HG03354 (cell line): ENCODE measurements at regions not wholly inside any gene's neighbourhood (a gene's known extent, or its start where the extent isn't known, plus 50 kb on each side); places are given as distances from the start of the nearest gene placed in this dataset.

Experiments used
- ATAC-seq: cut with Tn5 transposase; IDR thresholded peaks from one replicate; pipeline ENCODE4 v1.9.1; 2021; ENCODE audit warnings: mild to moderate bottlenecking; ENCODE audit not compliant: unreplicated experiment, poor library complexity, severe bottlenecking

- no peak for ATAC-seq
These were observed 982.5 kb downstream of the TLE4 start for GRCh38 chr9:80554301-80554700.

GRCh38 chr9:80552931-80553330 is 981.2 kb downstream of the TLE4 start:
- ATAC-seq, result no peak

GRCh38 chr9:80550181-80550580 is 978.4 kb downstream of the TLE4 start:
- ATAC-seq, result no peak

- no peak for ATAC-seq
These were observed 975.8 kb downstream of the TLE4 start for GRCh38 chr9:80547613-80548012.

GRCh38 chr9:80540387-80540786 is 968.6 kb downstream of the TLE4 start:
- ATAC-seq, result no peak

GRCh38 chr9:80538976-80539375 is 967.2 kb downstream of the TLE4 start:
- ATAC-seq, result no peak

GRCh38 chr9:80522465-80522864 is 950.7 kb downstream of the TLE4 start:
- no peak for ATAC-seq

GRCh38 chr9:80521151-80521550 is 949.4 kb downstream of the TLE4 start:
- ATAC-seq, result no peak

- no peak for ATAC-seq
These were observed 948.5 kb downstream of the TLE4 start for GRCh38 chr9:80520231-80520630.

GRCh38 chr9:80518441-80518840 is 946.7 kb downstream of the TLE4 start:
- no peak for ATAC-seq

GRCh38 chr9:80516679-80517078 is 944.9 kb downstream of the TLE4 start:
- ATAC-seq, result no peak

- no peak for ATAC-seq
These were observed 937.6 kb downstream of the TLE4 start for GRCh38 chr9:80509358-80509757.

- no peak for ATAC-seq
These were observed 935.8 kb downstream of the TLE4 start for GRCh38 chr9:80507611-80508010.

GRCh38 chr9:80504601-80505230 is 933.0 kb downstream of the TLE4 start:
- ATAC-seq, result no peak

- ATAC-seq, result no peak
These were observed 932.0 kb downstream of the TLE4 start for GRCh38 chr9:80503671-80504281.

- no peak for ATAC-seq
These were observed 930.5 kb downstream of the TLE4 start for GRCh38 chr9:80502306-80502705.

- no peak for ATAC-seq
These were observed 929.9 kb downstream of the TLE4 start for GRCh38 chr9:80501635-80502034.

- no peak for ATAC-seq
These were observed 928.5 kb downstream of the TLE4 start for GRCh38 chr9:80500300-80500699.

- no peak for ATAC-seq
These were observed 926.3 kb downstream of the TLE4 start for GRCh38 chr9:80498001-80498555.

- no peak for ATAC-seq
These were observed 925.3 kb downstream of the TLE4 start for GRCh38 chr9:80496901-80497556.

- no peak for ATAC-seq
These were observed 921.5 kb downstream of the TLE4 start for GRCh38 chr9:80493258-80493657.
